Mammary epithelial cell (primary cell): ENCODE measurements at regions not wholly inside any gene's neighbourhood (a gene's known extent, or its start where the extent isn't known, plus 50 kb on each side); places are given as distances from the start of the nearest gene placed in this dataset.

Source experiments
- EZH2 ChIP-seq: IDR thresholded peaks from 2 replicates; pipeline ENCODE4 v1.6.1; 2012; ENCODE audit warnings: low read length, inconsistent platforms, borderline replicate concordance
- TF ChIP-seq, protein P1 (sequence below), 2 donors: IDR thresholded peaks in 1 of 2; conservative IDR thresholded peaks in 1 of 2; 2 replicates each; pipeline ENCODE4 v1.5.1; 2011 to 2012; ENCODE audit warnings: inconsistent platforms in 2 of 2, low read length in 2 of 2, mild to moderate bottlenecking in 2 of 2, control low read depth in 1 of 2, low read depth in 1 of 2; ENCODE audit not compliant: insufficient read depth in 1 of 2; ENCODE audit errors: extremely low read depth in 1 of 2

DNA sequence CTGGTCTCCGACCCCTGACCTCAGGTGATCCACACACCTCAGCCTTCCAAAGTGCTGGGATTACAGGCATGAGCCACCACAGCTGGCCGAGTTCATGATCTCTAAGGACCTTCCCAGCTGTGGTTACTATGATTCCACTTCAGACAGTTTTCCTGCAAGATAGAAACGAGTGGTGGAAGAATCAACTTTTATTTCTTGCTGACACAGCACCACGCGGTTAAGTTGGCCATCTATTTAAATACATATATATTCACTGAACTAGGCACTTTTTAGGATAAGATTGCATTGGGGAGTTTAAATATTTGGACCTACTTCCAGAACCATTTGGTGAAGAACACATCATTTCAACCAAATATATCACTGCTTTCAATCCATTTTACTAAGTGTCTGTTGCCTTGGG lies 213.4 kb downstream of the TBX5 start:
- TF ChIP-seq, protein P1, sequence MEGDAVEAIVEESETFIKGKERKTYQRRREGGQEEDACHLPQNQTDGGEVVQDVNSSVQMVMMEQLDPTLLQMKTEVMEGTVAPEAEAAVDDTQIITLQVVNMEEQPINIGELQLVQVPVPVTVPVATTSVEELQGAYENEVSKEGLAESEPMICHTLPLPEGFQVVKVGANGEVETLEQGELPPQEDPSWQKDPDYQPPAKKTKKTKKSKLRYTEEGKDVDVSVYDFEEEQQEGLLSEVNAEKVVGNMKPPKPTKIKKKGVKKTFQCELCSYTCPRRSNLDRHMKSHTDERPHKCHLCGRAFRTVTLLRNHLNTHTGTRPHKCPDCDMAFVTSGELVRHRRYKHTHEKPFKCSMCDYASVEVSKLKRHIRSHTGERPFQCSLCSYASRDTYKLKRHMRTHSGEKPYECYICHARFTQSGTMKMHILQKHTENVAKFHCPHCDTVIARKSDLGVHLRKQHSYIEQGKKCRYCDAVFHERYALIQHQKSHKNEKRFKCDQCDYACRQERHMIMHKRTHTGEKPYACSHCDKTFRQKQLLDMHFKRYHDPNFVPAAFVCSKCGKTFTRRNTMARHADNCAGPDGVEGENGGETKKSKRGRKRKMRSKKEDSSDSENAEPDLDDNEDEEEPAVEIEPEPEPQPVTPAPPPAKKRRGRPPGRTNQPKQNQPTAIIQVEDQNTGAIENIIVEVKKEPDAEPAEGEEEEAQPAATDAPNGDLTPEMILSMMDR (conservative IDR thresholded peaks at IDR 0.05 in 1 of 2, IDR thresholded peaks at IDR 0.05 in 1 of 2; ENCODE audit: extremely low read depth in 1 of 2, insufficient read depth in 1 of 2, low read depth in 1 of 2, low read length in 2 of 2) = no peak
- no peak for TF ChIP-seq EZH2
